Activated effector memory CD4-positive, alpha-beta T cell treated with Interleukin-2 at 50 U/mL for 16 hours (primary cell): ENCODE measurements at regions not wholly inside any gene's neighbourhood (a gene's known extent, or its start where the extent isn't known, plus 50 kb on each side); places are given as distances from the start of the nearest gene placed in this dataset.
"Not testable (repeated sequence)": the region's sequence is repeated elsewhere in the genome, so short reads cannot be mapped to it uniquely, and the experiment has no call there.

Source experiments
- DNase-seq: peaks from one replicate; pipeline ENCODE4 v3.0.0-alpha.2; 2020

DNA sequence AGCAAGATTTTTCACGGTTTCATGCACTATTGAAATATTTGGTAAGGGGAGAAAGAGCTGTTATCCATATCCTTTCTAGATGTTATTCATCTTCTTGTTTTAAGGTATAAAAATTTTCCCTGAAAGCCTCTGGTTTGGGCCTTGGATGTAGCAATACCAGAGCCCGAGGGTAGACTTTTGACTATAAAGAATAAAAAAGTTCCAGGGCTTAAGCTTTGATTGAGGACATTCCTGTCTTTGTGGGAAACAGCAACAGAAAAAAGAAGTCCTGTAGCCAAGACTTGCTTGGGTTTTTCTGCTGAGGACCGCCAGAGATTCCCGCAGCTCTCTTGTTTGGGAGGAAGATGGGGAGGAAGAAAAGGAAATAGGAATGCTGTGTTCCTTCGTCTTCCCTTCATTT, 440.0 kb upstream of the WWC1 start:
- DNase-seq, result no peak

DNA sequence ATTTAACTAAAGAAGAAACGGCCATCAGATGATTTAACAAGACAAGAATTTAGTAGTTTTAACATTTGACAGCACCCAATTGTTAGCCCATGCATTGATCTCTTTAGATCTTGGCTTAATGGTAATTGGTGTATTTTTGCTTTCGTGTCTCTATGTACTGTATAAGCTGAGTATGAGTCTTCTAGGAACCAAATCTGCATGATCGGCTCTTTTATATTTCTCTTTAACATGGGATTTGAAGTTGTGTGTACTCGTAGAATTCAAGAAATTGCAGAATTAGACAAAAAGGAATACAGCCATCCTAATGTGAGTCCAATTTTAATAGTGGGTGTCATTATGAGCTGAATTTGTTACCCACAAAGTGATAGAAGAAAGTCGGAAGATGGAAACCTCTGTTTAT, 438.9 kb upstream of the WWC1 start:
- DNase-seq, result no peak

DNA sequence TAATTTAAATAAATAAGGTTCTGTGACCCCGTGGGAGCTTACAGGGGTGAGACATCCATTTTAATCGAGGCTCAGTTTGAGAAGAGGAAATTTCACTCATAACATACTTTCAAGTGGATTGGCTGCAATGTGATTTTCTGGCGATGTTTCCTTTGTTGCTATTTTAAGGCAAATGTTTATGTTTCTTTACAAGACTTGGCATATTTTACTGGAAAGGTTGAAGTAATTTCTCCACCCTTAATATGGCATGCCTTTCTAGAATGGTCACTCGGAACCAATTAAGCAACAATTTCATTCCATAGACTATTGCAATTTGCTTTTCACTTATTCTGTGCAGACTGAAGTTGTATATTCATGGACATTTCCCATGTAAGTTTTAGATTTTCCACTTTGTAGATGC, 438.0 kb upstream of the WWC1 start:
- no peak for DNase-seq

DNA sequence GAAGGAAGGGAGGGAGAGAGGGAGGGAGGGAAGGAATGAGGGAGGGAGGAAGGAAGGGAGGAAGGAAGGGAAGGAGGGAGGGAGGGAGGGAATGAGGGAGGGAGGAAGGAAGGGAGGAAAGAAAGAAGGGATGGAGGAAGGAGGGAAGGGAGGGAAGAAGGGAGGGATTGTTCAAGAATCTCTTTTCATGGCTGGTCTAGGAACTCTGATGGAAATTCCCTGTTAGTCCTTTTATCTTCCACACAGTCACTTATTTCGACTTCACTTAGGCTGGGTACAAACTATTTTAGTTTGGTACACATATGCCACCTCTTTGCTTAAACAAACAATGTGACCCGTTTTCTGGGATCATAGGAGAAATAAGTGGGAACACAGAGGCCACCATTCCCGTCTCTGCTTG, 435.6 kb upstream of the WWC1 start:
- no peak for DNase-seq

DNA sequence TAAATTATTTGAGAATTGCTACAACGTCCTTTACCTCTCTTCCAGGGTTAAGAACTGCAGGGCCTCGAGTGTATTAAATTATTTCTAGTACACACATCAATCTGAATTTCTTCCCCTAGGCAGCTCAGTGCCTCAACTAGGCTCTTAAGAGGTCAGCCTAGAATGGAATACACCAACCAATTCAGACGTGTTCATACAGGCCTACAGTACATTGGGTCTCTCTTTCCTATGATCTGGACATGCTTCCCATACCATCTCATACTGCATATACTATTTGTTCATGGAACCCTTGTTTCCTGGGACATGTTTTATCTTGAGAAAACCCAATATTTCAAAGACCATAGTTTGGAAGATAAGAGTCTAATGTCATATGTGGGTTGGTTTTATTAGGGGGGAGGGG, 434.1 kb upstream of the WWC1 start:
- no peak for DNase-seq

DNA sequence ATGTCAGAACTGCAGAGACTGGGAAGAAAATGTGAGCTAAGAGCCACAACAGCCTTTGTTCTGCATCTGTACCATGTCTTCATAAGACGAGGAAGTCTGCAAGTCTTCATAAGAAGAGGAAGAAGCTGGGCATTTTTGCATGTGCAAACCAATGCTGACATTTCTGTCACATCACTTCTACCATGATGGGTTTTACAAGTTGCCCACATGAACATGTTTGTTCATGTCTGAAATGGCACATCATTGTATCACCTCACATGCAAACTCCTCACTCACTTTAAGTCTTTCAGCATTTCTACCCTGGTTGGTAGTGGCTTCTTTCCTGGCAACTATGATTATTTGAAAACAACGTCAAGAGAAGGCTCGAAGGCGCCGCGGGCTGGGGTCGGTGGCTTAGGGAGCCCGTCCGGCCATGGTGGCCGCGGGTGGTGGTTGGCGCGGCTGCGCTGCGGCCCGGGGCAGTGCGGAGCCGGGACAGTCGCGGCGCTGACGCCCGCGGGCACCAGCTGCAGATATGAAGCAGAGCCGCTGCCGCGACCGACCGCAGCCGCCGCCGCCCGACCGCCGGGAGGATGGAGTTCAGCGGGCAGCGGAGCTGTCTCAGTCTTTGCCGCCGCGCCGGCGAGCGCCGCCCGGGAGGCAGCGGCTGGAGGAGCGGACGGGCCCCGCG, 433.1 kb upstream of the WWC1 start:
- not testable (repeated sequence) for DNase-seq

DNA sequence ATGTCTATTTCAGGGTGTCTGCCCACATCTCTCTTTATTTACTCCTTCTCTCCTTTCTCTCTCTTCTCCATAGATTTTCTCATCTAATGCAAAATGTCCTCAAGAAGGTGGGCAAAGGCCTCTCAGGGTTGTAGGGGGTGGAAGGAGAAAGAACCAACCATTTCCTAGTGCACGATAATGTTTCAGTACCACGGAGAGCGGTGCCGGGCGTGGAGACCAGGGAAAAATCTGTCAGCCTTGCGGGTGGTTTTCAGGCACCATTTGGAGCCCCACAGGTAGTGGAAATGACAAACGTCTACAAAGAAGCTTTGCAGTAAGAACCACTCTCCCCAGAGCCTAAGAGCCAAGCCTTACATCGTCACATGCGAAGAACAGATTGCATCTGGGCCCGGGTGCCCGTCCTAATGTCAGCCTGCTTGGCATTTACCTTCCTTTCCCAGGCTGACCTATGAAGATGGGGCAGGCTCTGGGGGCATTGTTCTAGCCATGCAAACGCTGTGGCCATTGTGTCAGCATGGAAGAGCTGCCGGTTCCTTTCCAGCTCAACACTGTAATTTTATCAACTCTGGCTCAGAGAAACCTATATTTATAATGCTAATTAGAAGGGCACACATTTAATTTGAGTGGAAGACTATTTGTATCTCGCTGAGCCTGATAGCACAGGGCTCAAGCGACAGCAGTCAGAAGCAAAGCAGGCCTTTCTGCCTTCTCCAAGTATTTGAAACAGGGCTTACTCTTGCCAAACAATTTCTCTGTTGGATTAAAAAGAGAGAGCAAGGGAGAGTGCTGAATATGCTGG, 430.1 kb upstream of the WWC1 start:
- no peak for DNase-seq

DNA sequence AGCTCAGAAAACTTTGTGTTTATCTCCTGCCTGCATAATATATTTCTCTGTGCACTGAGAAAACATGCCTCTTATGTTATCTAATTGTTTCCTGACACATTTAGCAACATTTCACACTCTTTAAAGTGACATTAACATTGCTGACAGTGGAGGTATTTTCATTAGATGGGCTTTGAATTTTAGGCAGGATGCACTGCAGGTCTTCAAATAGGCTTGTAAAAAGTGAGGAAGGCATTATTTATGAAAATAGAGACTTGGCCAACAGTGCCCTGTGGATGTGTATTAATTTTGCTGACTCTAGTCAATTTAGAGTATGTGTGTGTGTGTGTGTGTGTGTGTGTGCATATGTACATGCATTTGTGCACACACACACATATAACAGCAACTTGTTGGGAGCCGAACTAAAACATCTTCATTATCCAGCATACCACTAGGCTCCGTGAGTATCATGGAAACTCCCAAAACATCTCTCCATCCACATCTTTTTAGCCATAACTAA, 429.5 kb upstream of the WWC1 start:
- no peak for DNase-seq

DNA sequence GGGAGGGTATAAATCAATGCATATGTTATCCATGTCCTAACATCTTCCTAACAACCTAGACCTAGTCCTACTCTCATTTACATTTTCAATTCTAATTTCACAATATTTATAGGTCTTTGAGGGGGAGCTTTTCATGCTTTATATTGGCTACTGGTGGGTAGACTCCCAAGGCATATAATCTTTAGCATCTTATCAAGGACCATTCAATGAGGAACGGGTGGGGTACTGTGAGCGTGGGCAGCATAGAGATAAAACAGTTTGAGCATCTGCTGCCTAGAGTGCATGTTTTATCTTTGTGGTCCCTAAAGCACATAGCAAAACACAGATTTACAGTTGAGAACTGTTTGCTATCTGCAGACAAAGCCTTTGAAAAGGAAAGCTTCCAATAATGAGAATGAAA, 427.6 kb upstream of the WWC1 start:
- no peak for DNase-seq

DNA sequence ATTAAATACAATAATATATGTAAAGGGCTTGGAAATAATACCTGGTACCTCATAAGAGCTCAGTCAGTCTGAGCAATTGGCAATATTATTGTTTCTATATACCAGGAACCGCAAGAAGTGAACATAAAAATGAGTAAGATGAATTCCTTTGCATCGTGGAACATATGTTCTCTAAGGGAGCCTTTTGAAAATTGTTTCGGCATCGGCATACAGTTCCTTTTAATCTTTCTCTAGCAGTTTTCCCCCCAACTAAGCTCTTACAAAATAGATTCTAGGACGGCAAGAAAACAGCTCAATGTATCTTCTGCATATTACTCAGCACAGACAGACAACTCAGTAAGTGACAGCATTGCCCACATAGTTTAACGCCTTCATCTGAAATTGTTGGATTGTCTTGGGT, 426.6 kb upstream of the WWC1 start:
- no peak for DNase-seq

DNA sequence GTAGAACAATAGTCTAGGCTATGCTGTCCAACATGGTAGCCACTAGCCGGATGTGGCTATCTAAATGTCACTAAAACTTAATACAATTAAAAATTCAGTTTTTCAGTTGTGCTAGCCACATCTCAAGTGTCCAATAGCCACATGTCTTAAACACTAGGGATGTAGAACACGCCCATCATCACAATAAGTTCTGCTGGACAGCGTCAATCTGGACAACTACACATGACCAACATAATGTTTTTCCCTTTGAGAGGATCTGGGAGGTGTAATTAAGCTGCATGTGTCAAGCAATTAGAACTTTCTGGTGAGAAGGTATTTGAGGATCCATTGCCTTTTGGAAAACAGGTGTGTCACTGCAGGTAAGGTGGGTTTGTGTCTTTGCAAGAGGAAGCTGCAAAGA, 424.6 kb upstream of the WWC1 start:
- no peak for DNase-seq

DNA sequence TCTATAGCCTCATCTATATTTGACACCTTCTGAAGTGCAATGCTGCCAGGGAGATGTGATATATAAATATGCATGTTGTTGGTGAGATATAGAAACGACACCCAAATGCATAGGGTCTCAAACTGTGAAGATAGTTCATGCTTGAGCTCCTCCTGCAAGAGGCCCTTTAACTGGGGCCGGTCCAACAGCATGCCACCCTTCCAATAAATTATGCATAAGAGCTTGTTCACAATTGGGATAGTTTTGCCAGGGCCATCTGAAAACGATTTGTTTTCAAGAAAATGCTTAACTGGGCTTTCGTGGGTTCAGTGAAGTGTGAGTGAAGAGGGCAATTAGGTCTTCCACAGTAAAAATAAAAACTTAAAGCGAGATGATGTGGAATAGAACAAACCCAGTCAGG, 424.2 kb upstream of the WWC1 start:
- DNase-seq, result no peak

DNA sequence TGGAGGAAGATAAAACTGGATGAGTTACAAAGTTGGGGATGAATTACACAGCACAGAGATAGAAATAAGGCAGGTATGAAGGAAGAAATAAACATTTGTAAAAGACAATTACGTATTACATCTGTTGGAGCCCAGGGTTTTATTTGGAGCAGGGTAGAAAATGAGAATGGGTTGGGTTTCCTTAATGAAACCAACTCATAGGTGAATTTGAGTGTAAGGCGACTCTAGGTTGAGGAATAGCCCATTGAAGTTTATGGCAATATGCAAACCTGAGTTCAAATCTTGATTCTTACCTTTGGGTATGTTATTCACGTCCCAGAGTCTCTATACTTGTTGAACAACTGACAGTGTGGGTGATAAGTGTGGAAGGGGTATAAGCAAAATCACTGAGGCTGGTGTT, 422.3 kb upstream of the WWC1 start:
- DNase-seq, result no peak

DNA sequence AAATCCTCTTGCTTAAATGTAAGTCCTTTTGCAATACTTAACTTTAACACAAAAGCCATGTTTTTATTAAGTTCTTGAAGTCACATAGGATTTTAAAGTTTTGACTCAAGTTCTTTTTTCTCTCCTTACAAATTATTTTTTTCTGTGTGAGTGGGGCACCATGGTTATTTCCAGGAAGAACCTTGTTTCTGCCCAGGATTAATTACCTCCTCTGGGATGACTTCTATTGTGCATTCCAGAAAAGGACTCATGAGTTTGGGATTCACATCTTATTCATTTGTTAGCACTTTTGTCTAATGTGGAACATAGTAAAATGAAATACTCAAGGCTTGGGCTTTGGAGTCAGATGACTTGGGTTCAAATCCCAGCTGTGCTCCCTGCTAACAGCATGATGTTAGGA, 421.4 kb upstream of the WWC1 start:
- DNase-seq, result no peak

DNA sequence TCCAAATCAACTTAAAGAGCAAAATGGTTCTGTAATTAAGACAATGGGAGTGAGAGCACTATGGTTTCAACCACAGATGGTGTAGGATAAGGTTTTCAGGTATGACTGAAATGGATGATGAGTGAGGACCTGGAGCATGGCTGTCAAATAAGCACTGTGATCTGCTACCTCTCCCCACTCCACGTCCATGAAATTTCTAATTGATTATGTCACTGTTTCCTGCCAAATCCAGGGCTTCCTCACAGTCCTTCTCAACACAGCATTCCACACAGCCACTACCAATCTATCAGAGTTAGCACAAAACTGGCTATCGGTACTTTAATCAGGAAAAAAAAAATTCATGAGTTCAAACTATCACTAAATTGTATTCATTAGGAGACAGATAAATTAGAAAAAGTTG, 420.4 kb upstream of the WWC1 start:
- no peak for DNase-seq

DNA sequence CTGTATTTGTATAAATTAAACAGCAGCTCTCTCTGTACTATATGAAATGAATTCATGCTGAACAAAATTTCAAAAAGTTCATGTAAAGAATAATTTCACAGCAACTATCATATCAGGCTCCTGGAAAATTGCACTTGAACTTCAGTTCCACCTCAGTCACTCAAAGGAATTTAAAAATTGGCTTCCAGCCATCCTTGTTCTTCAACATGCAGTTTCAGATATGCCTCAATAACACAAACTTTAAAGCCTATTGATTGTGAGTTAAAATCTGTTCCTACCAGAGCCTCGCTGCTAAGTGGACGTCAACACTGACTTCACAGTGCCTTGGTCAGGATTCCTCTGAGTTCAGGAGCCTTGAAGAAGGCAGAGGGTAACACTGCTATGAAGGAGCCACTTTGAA, 418.7 kb upstream of the WWC1 start:
- DNase-seq, result no peak

DNA sequence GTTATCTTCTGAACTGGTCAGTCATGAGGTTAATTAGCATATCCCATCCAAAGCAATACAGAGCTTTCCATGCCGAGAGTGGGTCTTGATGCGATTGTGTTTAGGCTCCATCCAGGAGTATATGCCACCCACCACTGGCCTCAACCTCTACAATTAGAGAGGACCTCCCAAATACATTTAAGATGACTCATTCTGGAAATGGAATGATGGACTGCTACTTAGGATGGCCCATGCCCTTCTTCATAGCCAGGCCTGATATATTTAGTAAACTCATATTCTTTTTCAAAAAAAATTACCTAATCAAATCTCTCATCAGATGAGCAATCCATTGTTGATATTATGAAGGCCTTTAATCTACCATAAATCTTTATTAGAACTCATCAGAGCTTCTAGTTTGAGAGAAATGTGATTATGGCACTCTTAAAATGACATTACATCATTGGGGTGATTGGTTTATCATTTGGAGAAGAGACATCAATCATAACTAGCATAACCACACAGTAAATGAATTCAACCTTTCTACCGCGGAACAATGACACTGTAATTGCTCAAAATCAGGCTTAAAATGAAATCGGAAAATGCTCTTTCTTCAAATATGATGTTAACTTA, 414.2 kb upstream of the WWC1 start:
- no peak for DNase-seq

DNA sequence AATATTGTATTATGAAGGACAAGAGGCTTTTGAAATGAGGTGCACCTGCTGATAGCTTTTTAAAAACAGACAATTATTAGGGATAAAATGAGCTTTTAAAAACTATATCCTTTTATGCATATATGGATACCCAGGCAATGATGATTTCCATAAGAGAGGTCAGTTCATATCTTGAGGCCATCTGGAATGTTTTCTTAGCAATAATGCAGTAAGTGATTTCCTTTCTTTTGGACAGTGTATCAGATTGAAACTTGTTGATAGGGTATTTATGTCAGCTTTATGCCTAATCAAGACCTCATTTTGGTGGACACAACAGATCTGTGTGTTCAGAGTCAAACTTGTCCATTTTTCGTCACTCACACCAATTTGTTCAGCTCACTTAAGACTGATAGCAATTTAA, 413.5 kb upstream of the WWC1 start:
- DNase-seq, result no peak

DNA sequence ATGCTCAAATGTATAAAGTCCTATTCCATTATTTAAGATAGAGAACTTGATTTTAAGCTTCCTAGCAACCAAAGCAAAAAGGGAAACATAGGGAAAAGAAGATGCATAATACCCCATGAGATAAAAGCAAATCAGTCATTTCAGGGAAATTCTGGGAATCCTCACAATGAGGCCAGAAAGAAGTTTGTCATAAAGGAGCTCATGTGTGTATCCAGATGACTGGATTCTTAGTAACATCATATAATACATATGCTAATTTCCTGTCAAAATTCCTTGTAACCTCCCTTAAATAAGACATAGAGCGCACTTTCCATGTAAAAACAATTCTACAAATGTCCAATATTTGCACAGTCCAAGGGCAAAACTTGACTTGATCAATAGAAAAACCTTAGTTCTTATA, 411.0 kb upstream of the WWC1 start:
- no peak for DNase-seq

DNA sequence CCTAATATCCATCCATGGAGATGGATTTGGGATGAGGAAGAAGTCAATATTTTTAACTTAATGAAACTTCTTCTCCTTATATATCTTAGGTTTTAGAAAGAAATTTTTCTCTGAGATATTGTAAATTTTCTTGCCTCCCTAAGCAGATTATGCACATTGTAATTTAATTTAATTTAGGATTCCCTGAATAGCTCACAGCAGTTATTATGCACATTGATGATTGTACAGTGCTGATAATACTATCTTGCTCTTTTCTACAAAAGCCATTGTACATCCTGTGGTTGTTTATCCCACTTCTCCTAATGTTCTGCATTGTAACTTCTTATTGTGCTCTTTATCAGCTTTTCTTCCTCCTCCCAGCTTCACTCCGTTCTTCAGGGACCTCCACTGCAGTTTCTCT, 410.4 kb upstream of the WWC1 start:
- no peak for DNase-seq

DNA sequence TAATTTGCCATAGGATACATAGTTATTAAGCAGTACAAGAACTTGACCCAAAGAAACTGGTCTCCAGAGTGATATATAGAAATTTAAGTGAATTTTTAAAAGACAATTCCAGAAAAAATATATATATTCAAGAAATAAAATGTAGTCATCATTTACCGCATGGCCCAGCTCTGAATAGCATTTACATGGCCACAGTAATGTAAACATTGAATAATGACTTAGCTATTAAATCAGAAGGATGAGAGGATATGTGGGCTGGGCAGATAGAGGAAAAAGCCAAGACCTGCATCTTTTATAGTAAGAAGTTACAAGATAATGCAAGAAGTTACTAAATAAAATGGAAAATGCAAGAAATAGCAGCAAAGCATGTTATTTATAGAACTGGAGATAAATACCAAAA, 405.2 kb upstream of the WWC1 start:
- no peak for DNase-seq

DNA sequence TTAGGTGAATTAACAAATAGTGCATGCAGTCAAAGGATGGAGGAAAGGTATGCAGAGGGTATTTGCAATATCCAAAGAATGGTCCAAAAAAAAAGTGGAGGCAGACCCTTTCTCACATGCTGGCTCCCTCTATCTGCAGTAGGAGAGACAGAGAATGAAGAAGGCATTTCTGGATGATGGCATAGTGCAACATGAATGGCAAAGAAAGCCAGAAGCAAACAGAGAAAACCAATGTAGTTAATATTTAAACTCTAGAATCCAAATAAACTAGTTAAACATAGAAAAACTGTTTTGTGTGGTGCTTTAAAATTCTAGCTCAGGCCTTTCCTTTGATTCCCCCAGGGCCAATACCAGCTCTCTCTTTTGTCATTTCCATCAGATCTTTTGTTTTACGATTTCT, 403.1 kb upstream of the WWC1 start:
- DNase-seq, result no peak

DNA sequence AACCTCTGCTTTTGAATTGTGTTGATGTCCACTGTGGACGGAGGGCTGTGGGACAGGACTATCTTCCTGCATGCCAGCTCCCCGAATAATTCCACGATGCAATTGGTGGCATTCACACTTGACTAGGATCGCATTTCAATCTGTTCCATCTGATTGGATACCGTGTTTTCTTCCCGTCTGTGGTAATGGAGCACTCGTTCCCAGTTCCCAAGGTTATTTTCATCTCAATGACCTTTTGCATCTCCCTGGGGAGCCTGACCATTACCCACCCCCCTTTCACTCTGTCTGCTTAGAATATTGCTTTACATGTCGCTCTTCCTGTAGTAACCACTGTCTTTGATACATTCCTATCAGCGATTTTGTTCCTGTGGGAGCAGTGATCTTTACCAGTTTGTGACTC, 402.2 kb upstream of the WWC1 start:
- no peak for DNase-seq

DNA sequence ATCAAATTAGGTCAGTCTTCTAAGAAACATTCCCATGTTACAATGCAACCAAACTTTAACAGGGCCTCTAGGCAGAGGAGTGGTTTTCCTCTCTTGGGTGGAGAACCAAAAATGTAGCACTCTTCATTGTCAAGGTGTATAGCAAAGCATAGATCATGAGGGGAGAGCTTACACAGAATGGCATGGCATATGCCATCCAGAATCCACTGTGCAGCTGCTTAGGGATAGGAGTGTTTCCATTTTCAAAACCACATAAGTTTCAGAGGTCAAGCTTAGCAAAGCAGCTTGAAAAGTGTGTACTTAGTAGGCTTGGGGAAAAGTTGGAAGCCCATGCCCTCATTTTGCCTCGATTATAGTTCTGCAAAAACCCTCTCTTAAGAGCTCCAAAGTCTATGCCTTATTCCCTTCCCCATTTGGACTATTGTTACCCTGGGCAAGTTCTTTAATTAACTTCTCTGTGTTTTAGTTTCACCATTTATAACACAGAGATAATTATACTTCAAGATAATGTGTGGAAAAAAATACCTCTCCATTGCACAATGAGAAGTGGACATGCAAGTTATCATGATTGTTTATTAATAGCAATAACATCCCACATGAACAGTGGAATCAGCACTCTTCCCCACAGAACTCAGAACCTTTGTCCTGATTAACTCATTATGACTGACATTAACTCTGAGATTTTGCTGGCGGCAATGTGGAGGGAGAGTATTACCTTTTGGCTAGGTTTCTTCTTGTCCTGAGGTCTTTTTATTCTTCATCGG, 398.9 kb upstream of the WWC1 start:
- no peak for DNase-seq
